ENCODE measurements at regions not wholly inside any gene's neighbourhood (a gene's known extent, or its start where the extent isn't known, plus 50 kb on each side); places are given as distances from the start of the nearest gene placed in this dataset.

GRCh38 chr4:184316821-184317220 lies 99.1 kb upstream of the ENPP6 start:
- H3K27ac Mint-ChIP-seq: no peak overlapping the region
- ATAC-seq (replicated peaks) (no peak), DNase-seq (no peak)
- H3K36me3 Mint-ChIP-seq (ENCODE audit: insufficient read depth): peaks cover 3% of the 10 kb centered on the region
- H3K4me1 Mint-ChIP-seq (ENCODE audit: low read depth in 2 of 2): peaks cover 3 to 4% of the 10 kb centered on the region in 2 donors
- no peak overlapping the region for H3K4me3 Mint-ChIP-seq
- H3K27me3 Mint-ChIP-seq: no peaks in the 10 kb centered on the region
- H3K9me3 Mint-ChIP-seq: no peaks in the 10 kb centered on the region

GRCh38 chr4:184315675-184316359 lies 98.1 kb upstream of the ENPP6 start:
- H3K36me3 Mint-ChIP-seq (ENCODE audit: insufficient read depth): peaks cover 6% of the 10 kb centered on the region
- no peak overlapping the region for H3K27ac Mint-ChIP-seq
- no peak for DNase-seq
- no peak overlapping the region for H3K4me3 Mint-ChIP-seq
- H3K9me3 Mint-ChIP-seq: no peaks in the 10 kb centered on the region
- no peak for ATAC-seq (replicated peaks)
- H3K27me3 Mint-ChIP-seq: no peaks in the 10 kb centered on the region
- H3K4me1 Mint-ChIP-seq (ENCODE audit: low read depth in 2 of 2): peaks cover 4 to 11% of the 10 kb centered on the region in 2 donors

GRCh38 chr4:184313702-184314659 lies 96.3 kb upstream of the ENPP6 start:
- Mint-ChIP-seq H3K27me3 (no peaks in the 10 kb centered on the region), H3K27ac (peak overlapping the region in 1 of 2 donors; percentile 44), H3K9me3 (no peaks in the 10 kb centered on the region), H3K36me3 (ENCODE audit: insufficient read depth) (peaks cover 6% of the 10 kb centered on the region), H3K4me1 (ENCODE audit: low read depth in 2 of 2) (peaks cover 10 to 23% of the 10 kb centered on the region in 2 donors), H3K4me3 (no peak overlapping the region)
- ATAC-seq (replicated peaks): peak; percentile 51
- no peak for DNase-seq

GRCh38 chr4:184313058-184313581 lies 95.4 kb upstream of the ENPP6 start:
- Mint-ChIP-seq H3K4me3 (no peak overlapping the region), H3K27ac (peak overlapping the region; percentile 15 to 49), H3K36me3 (ENCODE audit: insufficient read depth) (peaks cover 6% of the 10 kb centered on the region), H3K27me3 (no peaks in the 10 kb centered on the region), H3K4me1 (ENCODE audit: low read depth in 2 of 2) (peaks cover 10 to 23% of the 10 kb centered on the region in 2 donors), H3K9me3 (no peaks in the 10 kb centered on the region)
- no peak for ATAC-seq (replicated peaks)
- no peak for DNase-seq

GRCh38 chr4:184312126-184312525 lies 94.5 kb upstream of the ENPP6 start:
- H3K36me3 Mint-ChIP-seq (ENCODE audit: insufficient read depth): peaks cover 6% of the 10 kb centered on the region
- no peak for ATAC-seq (replicated peaks)
- H3K27me3 Mint-ChIP-seq: no peaks in the 10 kb centered on the region
- no peak for DNase-seq
- H3K9me3 Mint-ChIP-seq: no peaks in the 10 kb centered on the region
- no peak overlapping the region for H3K4me3 Mint-ChIP-seq
- peak overlapping the region in 1 of 2 donors; percentile 86 for H3K27ac Mint-ChIP-seq
- peaks cover 10 to 23% of the 10 kb centered on the region in 2 donors for H3K4me1 Mint-ChIP-seq (ENCODE audit: low read depth in 2 of 2)

GRCh38 chr4:184310881-184311709 lies 93.4 kb upstream of the ENPP6 start:
- ATAC-seq (replicated peaks): no peak
- peaks cover 6% of the 10 kb centered on the region for H3K36me3 Mint-ChIP-seq (ENCODE audit: insufficient read depth)
- no peaks in the 10 kb centered on the region for H3K27me3 Mint-ChIP-seq
- H3K4me3 Mint-ChIP-seq: peak overlapping the region; percentile 4 to 17
- H3K27ac Mint-ChIP-seq: peak overlapping the region; percentile 67 to 86
- H3K4me1 Mint-ChIP-seq (ENCODE audit: low read depth in 2 of 2): peaks cover 10 to 23% of the 10 kb centered on the region in 2 donors
- no peaks in the 10 kb centered on the region for H3K9me3 Mint-ChIP-seq
- DNase-seq: no peak

GRCh38 chr4:184310171-184310567 lies 92.5 kb upstream of the ENPP6 start:
- peak; percentile 8 to 35 (median 23) for DNase-seq
- peak; percentile 79 for ATAC-seq (replicated peaks)
- peaks cover 10 to 23% of the 10 kb centered on the region in 2 donors for H3K4me1 Mint-ChIP-seq (ENCODE audit: low read depth in 2 of 2)
- peak overlapping the region; percentile 4 to 17 for H3K4me3 Mint-ChIP-seq
- peak overlapping the region; percentile 67 to 86 for H3K27ac Mint-ChIP-seq
- no peaks in the 10 kb centered on the region for H3K9me3 Mint-ChIP-seq
- H3K27me3 Mint-ChIP-seq: no peaks in the 10 kb centered on the region
- H3K36me3 Mint-ChIP-seq (ENCODE audit: insufficient read depth): peaks cover 6% of the 10 kb centered on the region

GRCh38 chr4:184309241-184310170 lies 91.8 kb upstream of the ENPP6 start:
- H3K4me3 Mint-ChIP-seq: peak overlapping the region in 1 of 2 donors; percentile 17
- peaks cover 6% of the 10 kb centered on the region for H3K36me3 Mint-ChIP-seq (ENCODE audit: insufficient read depth)
- ATAC-seq (replicated peaks) (no peak), DNase-seq (no peak)
- H3K4me1 Mint-ChIP-seq (ENCODE audit: low read depth in 2 of 2): peaks cover 9 to 23% of the 10 kb centered on the region in 2 donors
- H3K27me3 Mint-ChIP-seq: no peaks in the 10 kb centered on the region
- peaks cover 0 to 1% of the 10 kb centered on the region in 2 donors for H3K9me3 Mint-ChIP-seq
- H3K27ac Mint-ChIP-seq: peak overlapping the region; percentile 67 to 86

GRCh38 chr4:184306949-184307348 lies 89.3 kb upstream of the ENPP6 start:
- H3K27ac Mint-ChIP-seq: no peak overlapping the region
- no peaks in the 10 kb centered on the region for H3K27me3 Mint-ChIP-seq
- ATAC-seq (replicated peaks): no peak
- no peak for DNase-seq
- H3K4me3 Mint-ChIP-seq: no peak overlapping the region
- H3K4me1 Mint-ChIP-seq (ENCODE audit: low read depth in 2 of 2): peaks cover 7 to 20% of the 10 kb centered on the region in 2 donors
- peaks cover 0 to 1% of the 10 kb centered on the region in 2 donors for H3K9me3 Mint-ChIP-seq
- peaks cover 3% of the 10 kb centered on the region for H3K36me3 Mint-ChIP-seq (ENCODE audit: insufficient read depth)

GRCh38 chr4:184306470-184306869 lies 88.8 kb upstream of the ENPP6 start:
- no peak overlapping the region for H3K27ac Mint-ChIP-seq
- H3K27me3 Mint-ChIP-seq: no peaks in the 10 kb centered on the region
- H3K4me3 Mint-ChIP-seq: no peak overlapping the region
- no peak for ATAC-seq (replicated peaks)
- DNase-seq: no peak
- H3K9me3 Mint-ChIP-seq: peaks cover 0 to 1% of the 10 kb centered on the region in 2 donors
- peaks cover 7 to 19% of the 10 kb centered on the region in 2 donors for H3K4me1 Mint-ChIP-seq (ENCODE audit: low read depth in 2 of 2)
- H3K36me3 Mint-ChIP-seq (ENCODE audit: insufficient read depth): peaks cover 2% of the 10 kb centered on the region

- H3K9me3 Mint-ChIP-seq: peaks cover 0 to 1% of the 10 kb centered on the region in 2 donors
- no peaks in the 10 kb centered on the region for H3K4me1 Mint-ChIP-seq (ENCODE audit: low read depth in 2 of 2)
- ATAC-seq (replicated peaks) (no peak), DNase-seq (no peak)
- no peak overlapping the region for H3K4me3 Mint-ChIP-seq
- no peaks in the 10 kb centered on the region for H3K27me3 Mint-ChIP-seq
- no peak overlapping the region for H3K27ac Mint-ChIP-seq
- H3K36me3 Mint-ChIP-seq (ENCODE audit: insufficient read depth): no peaks in the 10 kb centered on the region
Observed at GRCh38 chr4:184300816-184301215, 83.1 kb upstream of the ENPP6 start.

GRCh38 chr4:184298254-184298653 lies 80.6 kb upstream of the ENPP6 start:
- Mint-ChIP-seq H3K9me3 (no peaks in the 10 kb centered on the region), H3K4me1 (ENCODE audit: low read depth in 2 of 2) (no peaks in the 10 kb centered on the region), H3K4me3 (no peak overlapping the region), H3K36me3 (ENCODE audit: insufficient read depth) (no peaks in the 10 kb centered on the region), H3K27me3 (peaks cover 5 to 10% of the 10 kb centered on the region in 2 donors), H3K27ac (no peak overlapping the region)
- no peak for ATAC-seq (replicated peaks)
- DNase-seq: no peak
